HG02798 (cell line): ENCODE measurements at regions not wholly inside any gene's neighbourhood (a gene's known extent, or its start where the extent isn't known, plus 50 kb on each side); places are given as distances from the start of the nearest gene placed in this dataset.
A peak's percentile ranks its signal among the peaks of the same experiment; 100 is the strongest.

Source experiments
- ATAC-seq: cut with Tn5 transposase; IDR thresholded peaks from one replicate; pipeline ENCODE4 v1.9.1; 2021; ENCODE audit warnings: mild to moderate bottlenecking; ENCODE audit not compliant: unreplicated experiment, poor library complexity

DNA sequence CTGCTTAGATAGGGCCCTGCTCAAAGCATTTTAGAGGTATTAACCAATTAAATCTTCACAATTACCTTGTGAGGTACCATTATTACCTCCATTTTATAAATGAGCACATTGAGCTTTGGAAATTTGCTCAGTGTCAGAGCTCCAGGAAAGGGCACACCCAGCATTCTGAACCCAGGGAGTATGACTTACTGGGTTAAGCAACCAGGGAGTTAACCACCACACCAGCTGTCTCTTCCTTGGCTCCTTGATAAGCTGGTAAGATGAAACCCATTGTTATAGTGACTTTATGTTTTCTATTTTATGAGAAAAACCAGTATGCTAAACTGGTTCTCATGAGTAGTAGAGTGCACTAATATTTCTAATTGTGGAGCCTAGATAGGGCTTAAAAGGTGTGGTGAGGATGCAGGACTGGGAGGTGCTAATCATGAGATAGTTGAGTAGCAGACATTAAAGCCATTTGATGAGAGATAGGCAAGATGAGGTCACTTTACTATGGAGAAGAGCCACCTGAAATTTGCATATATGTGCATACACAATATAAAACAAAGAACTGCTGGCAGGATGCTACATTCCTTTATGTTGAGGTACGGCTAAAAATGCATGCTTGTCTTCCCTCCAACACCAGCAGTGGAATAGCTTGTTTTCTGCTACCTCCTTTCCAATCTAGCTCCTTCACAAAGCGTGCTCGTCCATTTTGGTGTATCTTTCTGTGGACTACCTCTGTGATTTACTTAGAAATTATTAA is 556.1 kb downstream of the SPRY1 start:
- no peak for ATAC-seq

DNA sequence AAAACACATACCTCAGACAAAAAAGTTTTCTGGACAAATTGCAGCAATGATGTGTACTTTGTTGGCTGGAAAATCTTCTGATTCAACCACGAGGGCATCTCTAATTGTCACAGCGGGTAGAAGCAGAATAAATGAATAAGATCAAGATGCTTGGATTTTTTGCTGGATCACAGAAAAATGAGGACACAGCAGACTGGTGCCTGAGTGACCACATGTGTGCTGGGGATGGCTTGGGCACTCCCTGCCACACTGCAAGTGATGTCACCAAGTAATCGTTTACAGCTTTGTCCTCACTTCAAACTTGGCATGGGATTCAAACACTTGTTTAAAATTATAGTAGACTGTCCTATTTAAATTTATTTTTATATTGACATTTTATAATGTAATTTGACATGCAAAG is 557.0 kb downstream of the SPRY1 start:
- no peak for ATAC-seq

DNA sequence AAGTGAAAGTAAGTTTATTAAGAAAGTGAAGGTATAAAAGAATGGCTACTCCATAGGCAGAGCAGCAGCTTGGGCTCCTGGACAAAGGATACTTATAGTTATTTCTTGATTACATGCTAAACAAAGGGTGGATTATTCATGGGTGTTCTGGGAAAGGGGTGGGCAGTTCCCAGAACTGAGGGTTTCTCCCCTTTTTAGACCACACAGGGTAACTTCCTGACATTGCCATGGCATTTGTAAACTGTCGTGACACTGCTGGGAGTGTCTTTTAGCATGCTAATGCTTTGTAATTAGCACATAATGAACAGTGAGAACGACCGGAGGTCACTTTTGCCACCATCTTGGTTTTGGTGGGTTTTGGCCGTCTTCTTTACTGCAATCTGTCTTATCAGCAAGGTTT is 557.6 kb downstream of the SPRY1 start:
- ATAC-seq = no peak

DNA sequence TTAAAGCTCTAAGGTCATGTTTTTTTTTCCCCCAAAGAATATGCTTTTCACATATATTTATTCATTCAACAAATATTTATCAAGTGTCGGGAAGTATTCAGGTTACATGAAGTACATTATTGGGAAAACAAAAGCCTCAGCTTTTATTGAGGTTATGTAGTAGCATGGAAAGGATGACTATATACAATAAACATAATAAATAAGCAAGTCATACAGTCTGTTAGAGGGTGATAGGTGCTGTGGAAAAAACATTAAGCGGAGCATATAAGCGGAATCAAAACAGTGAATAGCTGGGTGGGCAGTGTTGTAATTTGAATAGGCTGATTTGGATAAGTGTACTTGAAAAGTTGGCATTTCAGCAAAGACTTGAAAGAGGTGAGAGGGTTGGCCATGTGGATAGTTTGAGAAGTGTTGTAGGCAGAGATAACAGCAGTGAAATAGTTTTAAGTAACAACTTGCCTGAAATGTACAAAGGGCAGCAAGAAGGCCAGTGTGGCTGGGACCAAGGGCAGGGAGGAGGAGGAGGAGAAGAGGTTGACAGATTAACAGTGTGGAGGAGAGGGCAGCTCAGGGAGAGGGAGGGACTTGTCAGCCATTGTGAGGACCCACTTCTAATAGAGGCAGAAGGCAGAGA is 558.7 kb downstream of the SPRY1 start:
- ATAC-seq = no peak

DNA sequence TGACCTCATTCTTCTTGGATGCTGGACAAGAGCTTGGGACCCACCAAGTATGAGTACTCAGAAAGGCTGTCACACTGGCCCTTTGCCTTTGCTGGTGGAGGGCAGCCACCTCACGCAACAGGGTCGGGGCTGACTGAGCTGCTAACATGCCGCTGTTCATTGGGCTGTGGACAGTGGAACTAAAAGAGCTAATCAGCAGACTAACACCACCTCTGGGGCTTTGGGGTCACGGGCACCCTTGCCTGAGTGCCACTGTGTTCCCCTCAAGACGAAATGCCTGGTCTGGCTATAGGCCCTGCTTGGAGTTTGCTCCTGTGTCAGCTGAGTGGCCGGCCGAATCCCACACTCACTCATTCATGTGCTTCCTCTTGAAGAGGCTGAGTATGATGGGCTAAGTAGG is 559.6 kb downstream of the SPRY1 start:
- ATAC-seq = no peak

DNA sequence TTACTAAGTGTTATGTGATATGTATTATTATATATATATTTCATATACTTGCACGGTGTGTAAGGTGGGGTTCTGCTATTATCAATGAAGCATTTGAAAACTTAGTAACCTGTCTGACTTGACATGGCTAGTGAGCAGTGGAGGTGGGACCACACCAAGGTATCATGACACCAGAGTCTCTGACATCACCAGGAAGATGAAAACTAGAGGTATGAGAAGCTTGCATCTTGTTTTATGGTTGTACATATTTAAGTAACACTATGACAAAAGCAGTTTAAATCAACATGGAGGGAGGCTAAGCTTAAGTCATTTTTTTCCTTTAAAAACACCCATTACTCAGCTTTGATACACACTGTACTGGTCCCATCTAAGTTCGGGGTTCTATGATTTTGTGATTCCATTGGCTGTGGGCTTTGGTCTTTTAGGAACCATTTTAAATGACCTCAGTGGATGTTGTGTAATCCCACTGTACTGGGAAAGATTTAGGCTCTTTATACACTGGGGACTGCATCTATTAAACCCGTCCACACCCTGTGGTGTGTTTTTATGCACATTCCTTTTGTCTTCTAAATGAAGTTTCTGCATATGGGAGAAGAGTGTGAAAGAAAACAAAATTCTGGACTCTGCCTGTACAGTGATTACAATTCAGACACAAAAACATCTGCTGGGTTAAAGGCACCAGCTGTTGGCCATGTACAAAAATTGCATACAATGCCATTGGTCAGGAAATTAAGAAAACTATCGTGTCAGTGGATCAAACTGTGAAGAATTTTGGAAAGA is 570.6 kb downstream of the SPRY1 start:
- ATAC-seq = no peak

DNA sequence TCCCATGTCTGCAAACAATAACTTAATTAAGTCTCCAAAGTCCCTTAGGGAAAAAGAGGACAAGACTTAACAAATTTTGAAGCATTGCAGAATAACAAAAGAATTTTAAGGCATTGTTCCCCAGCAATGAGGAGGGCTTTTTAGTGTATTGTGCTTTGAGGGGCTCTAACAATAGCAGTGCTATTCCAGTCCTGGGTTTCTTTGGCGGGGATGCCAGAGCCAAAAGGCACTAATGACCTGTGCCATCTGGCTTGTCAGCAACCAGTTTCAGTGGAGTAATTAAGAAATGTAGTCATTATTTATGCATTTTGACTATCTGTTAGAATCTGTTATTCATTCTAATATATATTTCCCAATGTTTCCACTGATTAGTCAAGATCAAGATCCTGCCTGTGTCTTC is 575.4 kb downstream of the SPRY1 start:
- ATAC-seq = no peak

DNA sequence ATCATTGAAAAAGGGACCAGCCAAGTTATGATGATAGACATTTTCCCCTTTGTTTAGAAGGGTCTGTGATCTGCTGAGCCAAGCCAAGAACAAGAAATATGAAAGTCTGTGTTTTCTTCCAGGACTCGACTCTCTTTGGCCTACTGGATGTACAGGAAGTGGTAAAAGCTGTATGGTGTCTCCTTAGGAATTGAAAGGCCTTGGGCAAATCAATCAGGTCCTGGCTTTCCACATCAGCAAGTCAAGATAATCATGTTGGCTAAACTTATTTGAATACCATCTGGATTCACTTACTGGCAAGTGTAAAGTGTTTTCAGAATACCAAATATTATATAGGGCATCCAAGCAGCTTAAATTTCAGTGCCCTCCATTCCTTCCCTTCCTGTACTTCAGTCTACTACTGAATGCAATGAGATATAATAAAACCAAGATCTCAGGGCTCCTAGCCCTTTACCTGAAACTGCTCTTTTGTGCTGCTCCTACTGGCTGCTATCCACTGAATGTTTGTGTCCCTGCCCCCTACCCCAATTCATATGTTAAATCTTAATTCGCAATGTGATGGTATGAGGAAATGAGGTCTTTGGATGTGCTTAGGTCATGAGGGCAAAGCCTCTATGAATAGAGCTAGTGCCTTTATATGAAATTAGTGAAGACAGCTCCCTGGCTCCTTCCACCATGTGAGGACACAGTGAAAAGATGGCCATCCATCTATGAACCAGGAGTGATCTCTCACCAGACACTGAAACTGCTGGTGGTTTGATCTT is 578.0 kb downstream of the SPRY1 start:
- ATAC-seq = no peak

DNA sequence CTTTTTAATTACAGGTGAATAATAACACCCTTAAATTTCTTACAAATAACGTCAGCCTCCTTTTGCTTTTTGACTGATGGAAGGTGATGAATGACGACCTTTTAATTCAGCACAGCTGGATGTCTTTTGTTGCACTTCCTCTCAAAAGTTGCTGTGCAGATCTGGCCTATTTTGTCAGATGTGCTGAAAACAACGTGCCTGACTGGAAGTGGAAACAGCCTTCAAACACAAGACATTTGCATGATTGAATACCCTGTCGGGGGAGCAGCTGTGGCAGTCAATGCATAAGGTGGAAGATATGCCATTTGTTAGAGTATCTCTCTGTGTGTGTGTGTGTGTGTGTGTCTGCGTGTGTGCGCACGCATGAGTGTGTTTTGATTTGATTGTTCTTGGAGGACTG is 579.7 kb downstream of the SPRY1 start:
- ATAC-seq = peak; percentile 47

DNA sequence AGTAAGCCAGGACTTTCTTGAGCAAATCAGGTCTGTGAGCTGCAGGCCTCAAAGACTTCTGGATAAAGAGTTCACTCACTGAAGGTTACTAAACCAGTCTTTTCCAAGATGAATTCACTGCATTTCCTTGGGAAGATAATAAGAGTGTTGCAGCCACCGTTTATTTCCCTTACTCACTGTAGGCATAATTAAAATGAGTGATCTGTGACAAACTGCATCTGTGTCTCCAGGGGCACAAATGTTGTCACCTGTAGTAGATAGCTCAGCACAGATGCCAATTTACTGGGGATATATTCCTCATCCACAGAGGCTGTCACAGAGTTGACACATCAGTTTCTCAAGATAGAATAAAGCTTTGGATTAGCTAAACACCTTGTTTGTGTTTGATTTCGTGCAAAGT is 580.2 kb downstream of the SPRY1 start:
- ATAC-seq = no peak

DNA sequence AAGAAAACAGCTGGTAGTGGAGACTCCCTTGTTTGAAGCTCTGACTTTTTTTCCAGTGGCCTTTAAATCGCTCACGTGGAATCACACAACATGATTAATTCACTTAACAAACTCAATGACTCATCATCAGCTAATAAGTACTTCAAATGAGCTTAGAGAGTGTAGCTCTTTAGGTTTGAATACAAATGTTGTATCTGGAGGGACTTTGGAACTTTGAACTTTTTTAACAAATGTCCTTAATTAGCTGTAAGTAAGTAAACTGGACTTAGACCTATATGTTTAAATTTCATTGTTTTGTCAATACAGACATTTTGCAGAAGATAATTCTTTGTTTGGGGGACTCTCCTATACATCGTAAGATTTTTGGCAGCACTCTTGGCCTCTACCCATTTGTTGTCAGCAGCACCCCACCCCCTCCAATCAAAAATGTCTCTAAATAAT is 581.1 kb downstream of the SPRY1 start:
- no peak for ATAC-seq

DNA sequence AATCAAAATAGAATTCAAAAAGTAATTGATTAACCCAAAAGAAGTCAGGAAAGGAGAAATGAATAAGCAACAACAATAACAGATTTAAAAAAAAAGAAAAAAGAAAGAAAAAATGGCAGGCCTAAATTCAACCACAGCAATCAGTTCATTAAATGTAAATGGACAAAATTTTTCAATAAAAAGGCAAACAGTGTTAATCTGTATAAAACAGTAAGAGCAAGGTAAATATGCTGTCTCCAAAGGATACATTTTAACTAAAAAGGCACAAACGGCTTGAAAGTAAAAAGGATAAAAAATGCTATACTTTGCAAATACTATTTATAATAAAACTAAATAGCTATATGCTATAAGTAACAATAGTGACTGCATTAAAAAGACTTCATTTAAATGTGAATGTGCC is 582.0 kb downstream of the SPRY1 start:
- ATAC-seq = no peak

DNA sequence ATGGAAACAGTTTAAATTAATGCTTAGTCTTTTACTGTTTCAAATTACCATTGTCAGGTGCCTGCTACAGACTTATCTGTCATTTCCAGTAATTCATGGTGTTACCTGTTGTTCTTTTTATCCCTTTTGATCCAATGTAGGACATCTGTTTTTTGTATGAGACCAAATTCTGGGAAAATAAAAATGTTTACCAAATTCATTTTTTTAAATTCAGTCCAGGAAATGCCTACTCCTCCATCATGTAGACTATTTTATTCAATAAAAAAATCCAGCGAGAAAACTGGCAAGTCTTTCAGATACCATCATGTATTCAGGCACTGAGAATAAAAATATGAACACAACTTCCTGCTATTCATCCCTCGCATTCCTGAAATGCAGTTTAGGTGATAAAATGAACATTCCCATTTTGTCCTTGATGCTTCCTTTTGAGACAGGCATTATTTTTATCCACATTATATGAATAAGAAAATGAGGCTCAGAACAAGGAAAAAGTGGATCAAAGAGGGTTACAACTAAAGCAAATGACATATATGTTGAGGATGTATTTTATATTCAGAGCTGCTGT is 584.2 kb downstream of the SPRY1 start:
- ATAC-seq = no peak

DNA sequence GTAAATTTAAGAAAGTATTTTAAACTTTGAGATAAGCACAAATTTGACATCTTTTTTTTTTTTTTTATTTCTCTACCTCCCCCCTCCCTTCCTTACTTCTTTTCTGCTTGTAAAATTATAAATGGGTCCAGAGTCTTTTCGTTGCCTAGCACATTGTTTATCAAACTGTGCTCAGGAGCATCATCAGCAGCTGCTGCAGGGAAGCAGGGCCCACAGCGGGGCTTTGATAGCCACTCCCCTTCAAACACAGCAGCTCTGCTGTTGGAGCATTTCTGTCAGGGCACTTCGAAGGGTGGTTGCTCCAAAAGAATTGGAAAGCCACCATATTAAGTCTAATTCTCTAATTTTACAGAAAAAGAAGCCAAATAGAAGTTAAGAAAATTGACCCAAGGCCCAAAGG is 588.3 kb downstream of the SPRY1 start:
- ATAC-seq = no peak

DNA sequence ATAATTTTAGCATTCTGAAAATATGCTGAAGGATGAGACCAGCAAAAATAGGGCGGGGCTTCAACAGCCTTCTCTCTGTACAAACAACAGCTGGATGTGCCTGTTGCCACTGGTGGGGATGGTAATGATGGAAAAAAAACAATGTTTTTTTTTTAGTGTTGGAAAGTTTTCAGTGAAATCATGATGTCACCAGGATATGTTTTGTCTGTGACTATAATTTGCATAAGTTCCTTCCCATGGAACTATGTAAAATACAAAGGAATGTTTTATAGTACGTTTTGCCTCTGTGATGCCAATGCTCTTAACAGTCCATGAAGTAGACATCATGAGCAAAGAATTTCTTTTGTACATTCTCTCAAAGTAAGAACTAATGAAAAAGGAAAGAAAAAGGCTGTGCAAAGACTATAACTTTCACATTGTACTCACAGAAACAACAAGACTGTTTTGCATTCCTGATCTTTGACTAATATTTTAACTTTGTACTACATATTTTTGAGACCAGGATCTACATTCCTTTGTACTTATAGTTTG is 589.7 kb downstream of the SPRY1 start:
- no peak for ATAC-seq

DNA sequence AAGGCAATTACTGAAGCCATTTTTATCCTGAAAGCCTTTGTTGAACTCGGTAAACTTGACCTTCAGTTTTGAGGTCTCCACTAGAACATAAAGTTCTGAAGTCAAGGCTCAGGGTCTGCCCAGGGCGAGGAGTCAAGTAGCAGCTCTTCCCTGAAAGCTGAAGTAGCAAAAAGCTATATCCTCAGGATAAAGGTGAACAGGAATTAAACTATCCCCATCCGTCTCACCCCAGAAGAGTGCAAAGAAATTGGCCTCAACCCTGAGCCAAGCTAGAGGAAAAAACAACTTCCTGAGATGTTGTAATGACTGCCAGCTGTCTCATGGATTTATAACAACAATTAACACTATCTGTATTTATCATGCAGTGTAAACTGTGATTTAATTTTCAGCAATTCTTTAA is 590.8 kb downstream of the SPRY1 start:
- no peak for ATAC-seq

DNA sequence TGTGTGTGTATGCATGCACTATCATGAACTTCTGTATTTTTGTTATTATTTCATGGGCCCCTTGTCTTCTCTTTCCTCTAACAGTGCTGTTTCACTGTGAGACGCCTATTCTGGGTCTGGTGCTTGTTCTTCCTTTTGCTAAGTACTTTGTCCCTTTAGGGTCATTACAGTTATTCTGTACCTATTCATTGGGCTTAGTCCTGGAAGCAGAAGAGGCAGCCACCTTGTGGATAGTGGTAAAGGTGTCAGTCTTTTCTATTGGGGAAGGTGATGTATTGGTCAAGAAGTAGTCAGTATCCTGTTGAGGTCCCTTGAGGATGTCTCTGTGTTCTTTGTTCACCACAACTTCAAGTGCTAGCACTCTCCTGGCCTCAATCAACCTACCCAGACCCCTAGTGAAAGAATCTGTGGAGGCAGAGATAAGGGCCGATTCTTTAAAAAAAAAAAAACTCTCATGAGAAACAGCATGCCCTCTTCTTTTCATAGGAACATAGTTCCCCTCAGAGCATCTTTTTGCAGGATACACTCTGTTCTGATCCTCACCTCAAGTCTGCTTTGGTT is 593.8 kb downstream of the SPRY1 start:
- no peak for ATAC-seq

DNA sequence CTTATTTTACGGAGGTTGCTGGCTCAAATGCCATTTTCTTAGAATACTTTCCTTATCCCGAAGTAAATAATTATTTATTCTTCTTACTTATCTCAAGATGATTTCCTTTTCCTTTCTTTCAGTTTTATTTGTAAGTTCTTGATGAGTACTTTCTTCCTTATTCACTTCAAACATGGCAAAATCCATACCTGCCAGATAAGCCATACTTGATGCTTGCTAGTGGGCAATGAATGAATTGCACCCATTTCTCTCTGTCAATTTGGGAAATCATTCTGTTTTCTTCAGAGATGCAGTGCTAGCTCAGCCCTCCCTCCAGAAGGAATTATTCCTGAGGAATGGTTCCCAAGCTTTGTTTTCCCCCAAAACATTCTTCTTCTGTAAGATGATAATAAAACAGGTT is 598.3 kb downstream of the SPRY1 start:
- no peak for ATAC-seq

DNA sequence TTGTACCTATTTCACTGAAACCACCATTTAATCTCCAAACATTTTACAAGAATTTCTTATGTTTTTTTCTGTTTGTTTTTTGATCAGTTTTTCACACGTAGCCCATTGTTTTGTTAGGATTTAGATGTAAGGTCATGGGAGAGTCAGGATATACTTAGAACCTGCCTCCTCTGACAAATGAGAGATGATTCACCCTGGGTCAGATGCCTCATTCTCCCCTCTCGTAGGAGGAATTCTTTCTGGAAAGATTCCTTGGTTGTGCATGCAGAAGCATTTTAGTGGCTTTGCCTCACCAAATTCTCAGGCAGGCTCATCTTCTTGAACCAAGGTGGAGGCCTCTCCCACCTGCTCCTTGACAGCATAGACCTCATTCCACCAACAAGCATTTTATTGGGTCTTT is 599.3 kb downstream of the SPRY1 start:
- ATAC-seq = no peak
